ENCODE measurements at regions not wholly inside any gene's neighbourhood (a gene's known extent, or its start where the extent isn't known, plus 50 kb on each side); places are given as distances from the start of the nearest gene placed in this dataset.

GRCh38 chr2:7593360-7593759, 676.1 kb downstream of the RNF144A start:
- H3K9me3 Mint-ChIP-seq = no peaks in the 10 kb centered on the region; a peak in 1 of 5 replicates
- H2BK12ac ChIP-seq (ENCODE audit: insufficient read length, low read depth, low read length) = no peak overlapping the region
- H3K27me3 ChIP-seq (ENCODE audit: insufficient read depth, low read length) = no peaks in the 10 kb centered on the region
- H2BK5ac ChIP-seq (ENCODE audit: insufficient read length, low read length) = no peak overlapping the region
- H3K14ac ChIP-seq (ENCODE audit: insufficient read depth, low read length) = no peak overlapping the region
- H4K91ac ChIP-seq (ENCODE audit: insufficient read length, low read depth, low read length) = no peak overlapping the region
- no peak for DNase-seq
- H3K27ac Mint-ChIP-seq = no peak overlapping the region; a peak in 1 of 7 replicates
- no peaks in the 10 kb centered on the region for H3K79me1 ChIP-seq (ENCODE audit: insufficient read depth, low read depth, low read length, poor library complexity, severe bottlenecking)
- no peak overlapping the region for H3K4me3 Mint-ChIP-seq
- H4K20me1 ChIP-seq (ENCODE audit: control insufficient read depth, insufficient read depth, insufficient read length) = no peaks in the 10 kb centered on the region
- H2BK20ac ChIP-seq (ENCODE audit: low read depth, low read length, poor library complexity, severe bottlenecking) = no peak overlapping the region
- no peaks in the 10 kb centered on the region for H3K79me2 ChIP-seq (ENCODE audit: insufficient read depth, low read length)
- H3K36me3 Mint-ChIP-seq (ENCODE audit: insufficient read depth in 1 of 3, low read depth in 3 of 3) = no peaks in the 10 kb centered on the region; a peak in 2 of 7 replicates
- H2BK15ac ChIP-seq (ENCODE audit: low read depth, low read length) = no peak overlapping the region
- H3K4me1 Mint-ChIP-seq = no peaks in the 10 kb centered on the region
- no peak overlapping the region for H3K4ac ChIP-seq (ENCODE audit: low read depth, low read length)
- no peak overlapping the region for H2AK5ac ChIP-seq (ENCODE audit: insufficient read length, low read length)
- no peak overlapping the region for H3T11ph ChIP-seq (ENCODE audit: low read length)
- no peak overlapping the region for H3K23ac ChIP-seq (ENCODE audit: insufficient read length, low read depth, low read length)
- H3K56ac ChIP-seq (ENCODE audit: insufficient read length, low read depth, low read length) = no peak overlapping the region
- H3K23me2 ChIP-seq (ENCODE audit: insufficient read length, low read depth, low read length, poor library complexity, severe bottlenecking) = no peaks in the 10 kb centered on the region
- H3K27ac ChIP-seq (ENCODE audit: insufficient read length, low read depth, low read length) = no peak overlapping the region
- H3K18ac ChIP-seq (ENCODE audit: insufficient read length, low read depth, low read length) = no peak overlapping the region
- H4K5ac ChIP-seq (ENCODE audit: insufficient read length, low read depth, low read length) = no peak overlapping the region
- no peak overlapping the region for H2AFZ ChIP-seq (ENCODE audit: low read length)
- H3K9me3 ChIP-seq (ENCODE audit: control insufficient read depth, low read depth, low read length) = no peaks in the 10 kb centered on the region
- H3K4me1 ChIP-seq (ENCODE audit: insufficient read depth, low read length) = no peaks in the 10 kb centered on the region
- H2BK120ac ChIP-seq (ENCODE audit: low read depth, low read length, poor library complexity, severe bottlenecking) = no peak overlapping the region
- H4K8ac ChIP-seq (replicated peaks; ENCODE audit: insufficient read length, low read depth, low read length) = no peak overlapping the region
- no peak for TF ChIP-seq CTCF (conservative IDR thresholded peaks at IDR 0.05)
- no peak overlapping the region for H3K4me2 ChIP-seq (ENCODE audit: insufficient read depth, insufficient read length, low read length)
- H3K27me3 Mint-ChIP-seq (ENCODE audit: low read depth) = no peaks in the 10 kb centered on the region
- no peak overlapping the region for H3K9ac ChIP-seq (ENCODE audit: extremely low read depth, insufficient read length, low read length)

All from H9 (cell line).